Lower lobe of right lung (tissue), 2 donors: ENCODE measurements at regions not wholly inside any gene's neighbourhood (a gene's known extent, or its start where the extent isn't known, plus 50 kb on each side); places are given as distances from the start of the nearest gene placed in this dataset.
A peak's percentile ranks its signal among the peaks of the same experiment; 100 is the strongest.
"Not testable (repeated sequence)": the region's sequence is repeated elsewhere in the genome, so short reads cannot be mapped to it uniquely, and the experiment has no call there.

ENCODE experiments used
- ATAC-seq, 2 donors: fragments of 200-7000 bp; cut with Tn5 transposase; one replicate each; pipeline ENCODE4 v1.9.1; 2020 to 2022; ENCODE audit warnings: mild to moderate bottlenecking in 2 of 2, moderate library complexity in 2 of 2
- DNase-seq: peaks from one replicate; pipeline ENCODE4 v3.0.0-alpha.2; 2020
- H3K27ac ChIP-seq: fragments of 200-600 bp; one replicate; pipeline ENCODE4 v1.8.0; 2022
- H3K27me3 ChIP-seq: fragments of 200-600 bp; one replicate; pipeline ENCODE4 v1.8.0; 2022; ENCODE audit warnings: low read depth
- H3K36me3 ChIP-seq: fragments of 200-600 bp; one replicate; pipeline ENCODE4 v1.8.0; 2022; ENCODE audit warnings: mild to moderate bottlenecking
- H3K4me1 ChIP-seq: fragments of 200-600 bp; one replicate; pipeline ENCODE4 v1.8.0; 2022
- H3K4me3 ChIP-seq: fragments of 200-600 bp; one replicate; pipeline ENCODE4 v1.8.0; 2022; ENCODE audit warnings: mild to moderate bottlenecking
- H3K9me3 ChIP-seq: fragments of 200-600 bp; one replicate; pipeline ENCODE4 v1.8.0; 2022
- intact Hi-C: fragments of 100-400 bp; cut with DNase I; formaldehyde crosslinking; loops from one replicate; pipeline ENCODE4 v1.11.0; 2022
- TF ChIP-seq, protein P1 (sequence below): fragments of 200-600 bp; IDR thresholded peaks from one replicate; pipeline ENCODE4 v1.8.0; 2022; ENCODE audit warnings: antibody characterized with exemption, mild to moderate bottlenecking
- donor health status: DM: no; HTN: yes; CAD: no; lungs with severe emphysema.

GRCh38 chr5:102099766-102100331, 196.2 kb downstream of the SLCO4C1 start:
- no peak overlapping the region for H3K4me3 ChIP-seq
- H3K27ac ChIP-seq, result no peak overlapping the region
- intact Hi-C loops, result no loop called here
- no peaks in the 10 kb centered on the region for H3K9me3 ChIP-seq
- DNase-seq, result no peak
- no peaks in the 10 kb centered on the region for H3K27me3 ChIP-seq
- TF ChIP-seq, protein P1, sequence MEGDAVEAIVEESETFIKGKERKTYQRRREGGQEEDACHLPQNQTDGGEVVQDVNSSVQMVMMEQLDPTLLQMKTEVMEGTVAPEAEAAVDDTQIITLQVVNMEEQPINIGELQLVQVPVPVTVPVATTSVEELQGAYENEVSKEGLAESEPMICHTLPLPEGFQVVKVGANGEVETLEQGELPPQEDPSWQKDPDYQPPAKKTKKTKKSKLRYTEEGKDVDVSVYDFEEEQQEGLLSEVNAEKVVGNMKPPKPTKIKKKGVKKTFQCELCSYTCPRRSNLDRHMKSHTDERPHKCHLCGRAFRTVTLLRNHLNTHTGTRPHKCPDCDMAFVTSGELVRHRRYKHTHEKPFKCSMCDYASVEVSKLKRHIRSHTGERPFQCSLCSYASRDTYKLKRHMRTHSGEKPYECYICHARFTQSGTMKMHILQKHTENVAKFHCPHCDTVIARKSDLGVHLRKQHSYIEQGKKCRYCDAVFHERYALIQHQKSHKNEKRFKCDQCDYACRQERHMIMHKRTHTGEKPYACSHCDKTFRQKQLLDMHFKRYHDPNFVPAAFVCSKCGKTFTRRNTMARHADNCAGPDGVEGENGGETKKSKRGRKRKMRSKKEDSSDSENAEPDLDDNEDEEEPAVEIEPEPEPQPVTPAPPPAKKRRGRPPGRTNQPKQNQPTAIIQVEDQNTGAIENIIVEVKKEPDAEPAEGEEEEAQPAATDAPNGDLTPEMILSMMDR, result no peak
- no peaks in the 10 kb centered on the region for H3K4me1 ChIP-seq
- ATAC-seq, result no peak
- no peaks in the 10 kb centered on the region for H3K36me3 ChIP-seq

DNA sequence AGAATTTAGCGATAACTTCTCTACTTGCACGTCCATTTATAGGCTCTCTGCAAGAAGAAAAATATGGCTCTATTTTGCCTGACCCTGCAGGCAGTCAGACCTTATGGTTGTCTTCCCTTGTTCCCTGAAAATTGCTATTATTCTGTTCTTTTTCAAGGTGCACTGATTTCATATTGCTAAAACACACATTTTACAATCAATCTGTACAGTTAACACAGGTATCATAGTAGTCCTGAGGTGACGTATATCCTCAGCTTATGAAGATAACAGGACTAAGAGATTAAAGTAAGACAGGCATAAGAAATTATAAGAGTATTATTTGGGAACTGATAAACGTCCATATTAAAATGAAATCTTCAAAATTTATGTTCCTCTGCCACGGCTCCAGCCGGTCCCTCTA, 197.0 kb downstream of the SLCO4C1 start:
- ATAC-seq, H3K9me3 ChIP-seq, H3K36me3 ChIP-seq, H3K27ac ChIP-seq, intact Hi-C loops, DNase-seq, H3K4me1 ChIP-seq, H3K27me3 ChIP-seq, H3K4me3 ChIP-seq: not testable (repeated sequence)

- intact Hi-C loops, ATAC-seq: not testable (repeated sequence)
These were observed 197.5 kb downstream of the SLCO4C1 start for GRCh38 chr5:102098606-102099005.

DNA sequence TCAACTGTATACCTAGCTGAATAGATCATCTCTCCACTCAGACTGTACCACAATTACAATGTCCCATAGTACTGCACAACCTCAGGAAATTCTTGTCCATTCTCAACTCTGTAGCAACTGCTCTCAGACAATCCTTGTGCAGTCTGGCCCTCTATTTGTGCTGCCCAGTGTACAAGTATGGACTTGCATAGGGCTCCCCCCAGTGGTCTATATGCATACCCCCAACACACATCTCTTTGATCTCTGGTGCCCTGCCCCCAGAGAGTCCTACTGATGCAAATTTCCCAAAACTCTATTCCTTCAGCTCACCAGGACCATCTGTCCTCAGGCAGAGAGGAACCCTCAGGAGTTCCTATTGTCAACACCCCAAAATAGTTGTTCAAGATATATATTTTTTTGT, 205.3 kb downstream of the SLCO4C1 start:
- Histone ChIP-seq H3K4me3 (no peak overlapping the region), H3K36me3 (no peaks in the 10 kb centered on the region), H3K27ac (no peak overlapping the region), H3K27me3 (no peaks in the 10 kb centered on the region), H3K4me1 (no peaks in the 10 kb centered on the region), H3K9me3 (no peaks in the 10 kb centered on the region)
- DNase-seq (no peak), ATAC-seq (peak; percentile 72 to 83)
- TF ChIP-seq, protein P1, result peak; percentile 30
- intact Hi-C loops, result no loop called here

More at GRCh38 chr5:102098606-102099005, 197.5 kb downstream of the SLCO4C1 start:
- not testable (repeated sequence) for H3K4me3 ChIP-seq, H3K36me3 ChIP-seq, DNase-seq, H3K27me3 ChIP-seq, H3K4me1 ChIP-seq, H3K27ac ChIP-seq, H3K9me3 ChIP-seq

GRCh38 chr5:102089883-102090282, 206.2 kb downstream of the SLCO4C1 start:
- no peak overlapping the region for H3K4me3 ChIP-seq
- intact Hi-C loops, result no loop called here
- no peaks in the 10 kb centered on the region for H3K9me3 ChIP-seq
- ATAC-seq (no peak), DNase-seq (no peak)
- no peaks in the 10 kb centered on the region for H3K4me1 ChIP-seq
- no peaks in the 10 kb centered on the region for H3K36me3 ChIP-seq
- no peaks in the 10 kb centered on the region for H3K27me3 ChIP-seq
- TF ChIP-seq, protein P1, result no peak
- H3K27ac ChIP-seq, result no peak overlapping the region

- intact Hi-C loops, result no loop called here
- no peak for DNase-seq
- TF ChIP-seq, protein P1, result no peak
These were observed 208.2 kb downstream of the SLCO4C1 start for GRCh38 chr5:102087906-102088305.

More at GRCh38 chr5:102087906-102088305, 208.2 kb downstream of the SLCO4C1 start:
- no peak overlapping the region for H3K4me3 ChIP-seq
- H3K4me1 ChIP-seq, result no peaks in the 10 kb centered on the region
- no peaks in the 10 kb centered on the region for H3K27me3 ChIP-seq
- no peaks in the 10 kb centered on the region for H3K36me3 ChIP-seq
- no peak for ATAC-seq
- no peak overlapping the region for H3K27ac ChIP-seq
- H3K9me3 ChIP-seq, result no peaks in the 10 kb centered on the region
